ENCODE measurements at regions not wholly inside any gene's neighbourhood (a gene's known extent, or its start where the extent isn't known, plus 50 kb on each side); places are given as distances from the start of the nearest gene placed in this dataset.

DNA sequence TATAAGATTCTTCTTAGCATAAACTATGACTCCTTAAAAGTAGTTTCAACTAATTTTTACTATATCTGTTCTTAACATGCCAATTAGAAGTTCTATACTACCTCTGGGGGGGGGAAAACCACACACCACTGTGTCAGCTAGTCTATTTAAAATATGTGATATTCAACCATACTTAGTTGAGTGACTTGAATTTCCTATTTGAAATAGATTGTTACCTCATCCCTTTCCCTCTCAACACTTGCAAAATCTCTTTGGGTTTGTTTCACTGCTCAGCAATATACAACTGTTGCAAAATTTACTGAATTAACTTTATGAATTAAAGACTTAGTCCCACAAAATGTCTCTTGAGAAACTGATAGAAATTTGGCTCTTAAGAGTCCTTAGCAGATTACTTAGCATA lies 151.1 kb upstream of the POU5F2 start:
- no peaks in the 10 kb centered on the region for H3K9me3 Mint-ChIP-seq

DNA sequence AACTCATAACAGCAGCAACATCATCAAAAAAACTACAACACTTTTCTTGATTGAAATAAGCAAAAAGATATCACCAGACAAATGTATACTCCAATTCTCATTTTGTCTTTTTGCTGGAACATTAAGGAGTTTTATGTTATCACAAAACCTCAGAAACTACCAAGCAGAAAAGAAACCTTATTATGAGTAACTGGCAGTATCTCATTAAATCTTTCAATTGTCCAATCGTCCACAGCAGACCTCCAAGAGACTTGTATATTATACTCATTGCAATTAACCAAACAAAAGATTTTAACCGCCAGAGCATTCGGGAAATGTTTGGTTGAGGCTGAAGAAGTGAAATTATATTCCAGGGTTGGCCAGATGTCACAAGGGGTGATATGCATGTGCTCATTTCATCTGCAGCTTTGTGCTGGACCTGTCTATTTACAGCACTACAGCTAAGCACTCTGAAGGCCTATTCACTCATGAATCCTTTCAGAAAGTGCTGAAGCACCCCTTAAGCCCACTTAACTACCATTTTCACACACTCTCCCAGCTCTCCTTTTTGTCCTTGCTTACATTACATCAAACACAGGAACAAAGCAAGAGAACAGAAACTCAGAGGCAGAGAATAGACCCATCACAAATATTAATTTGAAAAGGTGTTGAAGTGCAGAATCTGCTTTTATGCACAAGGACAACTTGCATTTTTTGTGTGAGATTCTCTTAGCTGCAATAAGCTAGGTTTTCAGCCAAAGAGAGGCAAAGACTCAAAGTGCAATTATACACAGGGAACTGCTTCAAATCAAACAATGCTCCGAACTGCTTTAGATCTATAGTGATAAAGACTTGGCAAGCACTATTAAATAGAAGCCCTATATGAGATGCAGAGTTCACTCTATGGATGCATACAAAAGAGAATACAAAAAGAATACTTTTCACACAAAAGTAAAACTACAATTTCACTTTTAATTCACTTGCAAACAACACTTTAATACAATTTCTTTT lies 150.4 kb upstream of the POU5F2 start:
- H3K27ac Mint-ChIP-seq = no peak overlapping the region

More for the DNA sequence above, 151.1 kb upstream of the POU5F2 start:
- Mint-ChIP-seq H3K36me3 (peaks cover 3% of the 10 kb centered on the region), H3K27ac (no peak overlapping the region), H3K4me3 (no peak overlapping the region), H3K4me1 (peaks cover 0 to 11% (median 3%) of the 10 kb centered on the region in 3 donors), H3K27me3 (no peaks in the 10 kb centered on the region)

DNA sequence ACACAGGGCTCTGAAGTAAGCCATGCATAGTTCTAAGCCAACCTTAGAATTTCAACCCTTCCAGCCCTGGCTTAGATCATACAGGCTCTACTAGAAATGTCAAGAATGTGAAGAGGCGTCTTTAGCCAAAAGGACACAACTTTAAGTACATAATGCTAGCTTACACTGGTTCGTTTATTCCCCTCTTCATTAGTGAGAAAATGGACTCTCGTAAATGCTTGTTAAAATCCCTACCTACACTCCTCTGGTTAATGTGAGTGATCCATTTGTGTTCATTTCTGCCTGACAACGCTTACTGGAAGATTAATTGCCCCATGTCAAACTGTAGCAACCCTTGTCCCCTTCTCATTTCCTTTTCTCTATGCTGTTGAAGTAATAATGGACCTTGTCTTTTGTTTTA lies 149.3 kb upstream of the POU5F2 start:
- Mint-ChIP-seq H3K27me3 (no peaks in the 10 kb centered on the region), H3K4me3 (no peak overlapping the region), H3K9me3 (no peaks in the 10 kb centered on the region), H3K36me3 (peaks cover 3% of the 10 kb centered on the region), H3K27ac (no peak overlapping the region), H3K4me1 (peaks cover 3 to 26% (median 8%) of the 10 kb centered on the region in 3 donors)

More for the DNA sequence above, 150.4 kb upstream of the POU5F2 start:
- Mint-ChIP-seq H3K4me3 (no peak overlapping the region), H3K9me3 (no peaks in the 10 kb centered on the region), H3K27me3 (no peaks in the 10 kb centered on the region), H3K4me1 (peaks cover 0 to 18% (median 8%) of the 10 kb centered on the region in 3 donors), H3K36me3 (peaks cover 3% of the 10 kb centered on the region)

DNA sequence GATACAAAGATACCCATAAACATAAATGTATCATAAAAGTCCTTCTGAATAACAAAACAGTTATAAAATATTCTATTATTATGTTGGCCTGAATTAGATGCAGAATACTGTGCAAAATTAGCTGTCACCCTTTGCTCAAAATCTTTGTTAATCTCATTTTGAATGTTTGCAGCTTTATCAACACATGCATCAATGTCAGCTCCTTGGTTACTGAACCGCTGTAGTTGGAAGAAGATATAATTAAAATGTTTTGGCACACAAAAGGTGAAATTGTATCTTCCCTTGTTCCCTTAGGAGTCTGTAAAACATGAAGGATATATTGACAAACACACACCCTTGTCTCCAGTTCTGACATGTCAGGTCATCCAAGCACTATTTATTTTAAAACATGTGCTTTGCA lies 146.3 kb upstream of the POU5F2 start:
- no peak overlapping the region for H3K4me3 Mint-ChIP-seq
- peaks cover 3% of the 10 kb centered on the region for H3K36me3 Mint-ChIP-seq
- no peaks in the 10 kb centered on the region for H3K27me3 Mint-ChIP-seq
- H3K4me1 Mint-ChIP-seq = peaks cover 3 to 27% (median 13%) of the 10 kb centered on the region in 3 donors
- H3K27ac Mint-ChIP-seq = peak overlapping the region in 1 of 3 donors; percentile 5
- H3K9me3 Mint-ChIP-seq = no peaks in the 10 kb centered on the region

DNA sequence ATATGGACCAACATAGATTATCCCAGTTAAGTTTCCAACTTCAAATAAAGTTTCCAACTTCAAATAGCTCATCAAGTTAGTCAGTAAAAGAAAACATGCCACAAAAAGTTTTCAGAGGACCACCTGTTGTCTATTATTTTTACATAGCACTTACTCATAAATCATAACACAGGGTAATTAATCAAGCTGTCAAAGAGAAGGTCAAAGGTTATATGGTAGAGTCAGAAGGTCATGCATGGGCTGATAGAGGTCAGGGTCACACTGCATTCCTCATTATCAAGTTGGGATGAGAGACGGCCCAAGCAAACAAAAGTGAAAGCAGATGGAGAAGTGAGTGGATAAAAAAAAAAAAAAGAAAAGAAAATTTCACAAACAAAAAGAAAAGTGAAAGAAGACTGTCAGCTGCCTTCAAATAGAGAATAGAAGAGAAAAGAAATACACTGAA lies 145.5 kb upstream of the POU5F2 start:
- Mint-ChIP-seq H3K36me3 (peaks cover 3% of the 10 kb centered on the region), H3K27me3 (no peaks in the 10 kb centered on the region), H3K4me3 (peak overlapping the region in 1 of 4 donors; percentile 24), H3K27ac (no peak overlapping the region), H3K4me1 (peaks cover 3 to 27% (median 13%) of the 10 kb centered on the region in 3 donors), H3K9me3 (no peaks in the 10 kb centered on the region)

DNA sequence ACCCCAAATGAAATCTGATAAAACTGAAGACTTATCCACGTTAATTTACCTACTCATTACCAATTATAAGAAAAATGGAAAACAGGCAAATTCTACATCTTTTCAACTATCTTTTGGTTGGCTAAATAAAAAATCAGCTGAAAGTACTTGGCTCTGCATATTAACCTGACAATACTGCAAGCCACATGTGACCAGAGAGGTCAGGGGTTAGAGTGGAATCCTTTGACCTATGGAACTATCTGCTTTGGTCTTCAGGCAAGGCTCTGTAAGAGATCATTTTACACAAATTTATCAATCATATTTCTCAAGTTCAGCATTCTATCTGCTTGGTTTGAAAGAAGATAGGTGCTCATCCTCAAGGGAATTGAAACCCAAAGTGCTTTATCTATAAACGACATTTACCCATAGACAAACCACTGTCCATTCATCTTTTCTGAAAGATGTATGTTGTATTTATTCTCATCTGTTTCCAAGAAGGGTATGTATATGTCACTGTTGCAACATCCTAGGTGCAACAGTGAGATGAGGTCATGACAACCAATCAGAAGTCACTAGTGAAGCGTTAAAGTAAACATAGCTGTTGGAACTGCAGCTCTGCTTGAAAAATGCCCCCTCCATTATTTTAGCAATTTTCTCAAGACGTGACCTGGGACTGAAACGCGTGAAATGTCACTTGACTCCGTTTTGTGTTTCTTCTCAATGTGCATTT lies 144.9 kb upstream of the POU5F2 start:
- H3K27me3 Mint-ChIP-seq = no peaks in the 10 kb centered on the region
- no peaks in the 10 kb centered on the region for H3K9me3 Mint-ChIP-seq
- H3K36me3 Mint-ChIP-seq = peaks cover 6% of the 10 kb centered on the region
- peak overlapping the region in 1 of 4 donors; percentile 51 for H3K4me3 Mint-ChIP-seq
- no peak overlapping the region for H3K27ac Mint-ChIP-seq
- H3K4me1 Mint-ChIP-seq = peaks cover 3 to 27% (median 13%) of the 10 kb centered on the region in 3 donors

DNA sequence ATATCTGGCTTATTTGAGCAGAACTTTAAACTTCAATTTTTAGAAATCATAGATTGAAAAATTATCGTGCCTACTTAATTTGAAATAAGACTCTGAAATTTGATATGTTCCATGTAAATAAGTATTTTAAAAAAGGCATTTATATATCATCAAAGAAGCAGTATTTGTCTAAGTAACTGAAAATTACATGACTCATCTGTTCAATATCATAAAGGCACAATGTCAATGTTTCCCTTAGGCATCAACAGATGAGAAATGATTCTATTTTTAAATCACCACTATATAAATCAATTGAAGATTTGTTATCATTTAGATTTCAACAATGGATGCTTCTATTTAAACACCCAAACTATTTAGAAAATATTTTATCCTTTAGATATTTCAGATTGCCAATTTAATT lies 142.9 kb upstream of the POU5F2 start:
- Mint-ChIP-seq H3K4me1 (peaks cover 3 to 27% (median 13%) of the 10 kb centered on the region in 3 donors), H3K27me3 (no peaks in the 10 kb centered on the region), H3K9me3 (no peaks in the 10 kb centered on the region), H3K4me3 (no peak overlapping the region), H3K36me3 (peaks cover 8% of the 10 kb centered on the region), H3K27ac (no peak overlapping the region)

DNA sequence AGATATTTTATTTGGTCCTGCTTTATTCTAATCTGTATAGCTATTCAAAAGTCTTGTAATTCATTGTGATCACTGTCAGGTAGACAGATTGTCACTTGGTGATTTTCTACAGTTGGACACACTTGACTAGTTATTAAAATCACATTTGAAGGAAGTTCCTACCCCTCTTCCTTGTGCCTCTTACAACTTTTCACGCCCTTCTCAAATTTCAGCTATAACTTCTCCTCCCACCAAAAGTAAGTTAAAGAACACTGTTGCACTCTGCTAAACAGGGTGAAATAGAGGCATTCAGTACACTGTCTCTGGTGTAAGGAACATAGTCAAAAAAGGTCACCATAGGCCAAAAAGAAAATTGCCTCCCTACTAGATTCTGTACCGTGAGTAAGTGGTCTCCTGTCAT lies 142.1 kb upstream of the POU5F2 start:
- Mint-ChIP-seq H3K4me3 (no peak overlapping the region), H3K27ac (no peak overlapping the region), H3K27me3 (no peaks in the 10 kb centered on the region)

DNA sequence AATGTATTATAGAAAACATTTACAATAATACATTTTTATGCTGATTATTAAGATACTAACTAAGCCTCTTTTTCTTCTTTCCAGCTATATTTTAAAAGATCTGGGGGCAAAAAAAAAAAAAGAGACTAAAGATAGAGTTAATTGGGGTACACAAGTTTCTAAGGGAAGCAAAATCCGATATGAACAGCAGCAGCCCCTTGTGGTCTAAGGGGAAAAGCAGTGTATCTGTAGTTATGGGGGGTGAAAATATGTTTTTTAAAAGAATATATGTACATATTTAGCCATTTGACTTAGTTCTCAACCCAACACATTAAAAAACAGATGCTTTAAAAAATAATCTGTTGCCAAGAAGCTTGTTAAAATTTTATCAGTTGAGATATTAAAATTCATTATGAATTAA lies 134.3 kb upstream of the POU5F2 start:
- Mint-ChIP-seq H3K27ac (no peak overlapping the region), H3K36me3 (peaks cover 23% of the 10 kb centered on the region), H3K4me1 (no peaks in the 10 kb centered on the region), H3K9me3 (no peaks in the 10 kb centered on the region), H3K27me3 (no peaks in the 10 kb centered on the region), H3K4me3 (no peak overlapping the region)

More for the DNA sequence above, 142.1 kb upstream of the POU5F2 start:
- Mint-ChIP-seq H3K9me3 (no peaks in the 10 kb centered on the region), H3K36me3 (peaks cover 9% of the 10 kb centered on the region), H3K4me1 (peaks cover 3 to 25% (median 13%) of the 10 kb centered on the region in 3 donors)

DNA sequence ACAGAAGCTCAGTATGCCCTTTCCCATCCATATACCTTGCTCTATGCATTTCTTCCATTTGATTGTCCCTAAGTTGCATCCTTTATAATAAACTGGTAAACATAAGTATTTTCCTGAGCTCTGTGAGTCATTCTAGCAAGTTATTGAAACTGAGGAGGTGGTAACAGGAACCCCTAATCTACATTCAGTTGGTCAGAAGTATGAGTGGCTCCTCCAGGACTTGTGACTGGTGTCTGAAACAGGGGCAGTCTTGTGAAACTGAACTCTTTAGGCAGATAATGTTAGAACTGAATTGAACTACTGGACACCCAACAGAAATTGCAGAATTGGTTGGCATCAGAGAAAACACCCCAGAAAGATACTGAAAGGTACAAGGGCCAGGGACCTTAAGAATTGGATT lies 133.1 kb upstream of the POU5F2 start:
- H3K4me3 Mint-ChIP-seq = no peak overlapping the region
- no peak overlapping the region for H3K27ac Mint-ChIP-seq
- no peaks in the 10 kb centered on the region for H3K4me1 Mint-ChIP-seq
- peaks cover 26% of the 10 kb centered on the region for H3K36me3 Mint-ChIP-seq
- no peaks in the 10 kb centered on the region for H3K27me3 Mint-ChIP-seq
- no peaks in the 10 kb centered on the region for H3K9me3 Mint-ChIP-seq

DNA sequence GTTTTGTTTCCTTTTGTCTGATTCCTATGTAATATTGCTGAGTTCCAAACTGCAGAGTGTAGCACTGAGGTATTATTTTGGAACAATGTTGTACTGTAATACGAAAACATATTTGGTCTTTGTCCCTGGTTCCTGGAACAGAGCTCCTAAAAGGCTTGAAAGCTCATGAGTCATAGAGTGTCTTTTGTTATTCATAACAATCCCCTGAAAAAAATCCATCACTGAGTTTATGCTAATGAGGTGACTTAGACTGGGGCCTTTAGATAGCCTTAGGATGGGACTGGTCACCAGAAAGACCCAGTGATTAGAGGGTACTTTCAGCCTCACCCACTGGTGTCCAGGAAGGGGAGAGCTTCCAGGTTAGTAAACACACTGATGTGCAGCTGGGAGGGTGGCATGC lies 132.7 kb upstream of the POU5F2 start:
- Mint-ChIP-seq H3K36me3 (peaks cover 25% of the 10 kb centered on the region), H3K27ac (no peak overlapping the region), H3K4me3 (no peak overlapping the region)

DNA sequence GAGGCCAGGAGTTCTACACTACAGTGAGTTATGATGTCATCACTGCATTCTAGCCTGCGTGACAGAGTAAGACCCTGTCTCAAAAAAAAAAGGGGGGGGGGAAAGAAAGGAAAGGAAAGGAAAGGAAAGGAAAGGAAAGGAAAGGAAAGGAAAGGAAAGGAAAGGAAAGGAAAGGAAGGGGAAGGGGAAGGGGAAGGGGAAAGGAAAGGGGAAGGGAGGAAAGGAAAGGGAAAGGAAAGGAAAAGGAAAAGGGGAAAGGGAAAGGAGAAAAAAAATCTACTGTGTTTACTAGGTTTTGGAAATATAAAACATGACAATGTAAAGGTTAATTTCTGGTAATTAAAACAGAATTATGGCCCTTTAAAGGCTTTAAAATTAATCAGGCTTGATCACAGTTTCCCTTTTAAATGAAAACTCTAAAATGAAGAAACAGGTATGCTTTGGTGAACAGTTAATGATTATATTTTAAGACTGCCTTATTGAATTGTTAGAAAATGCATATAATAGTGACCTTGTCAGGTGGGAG lies 131.9 kb upstream of the POU5F2 start:
- Mint-ChIP-seq H3K27ac (no peak overlapping the region), H3K4me3 (no peak overlapping the region), H3K4me1 (no peaks in the 10 kb centered on the region), H3K36me3 (peaks cover 22% of the 10 kb centered on the region), H3K27me3 (no peaks in the 10 kb centered on the region), H3K9me3 (no peaks in the 10 kb centered on the region)

More for the DNA sequence above, 132.7 kb upstream of the POU5F2 start:
- Mint-ChIP-seq H3K27me3 (no peaks in the 10 kb centered on the region), H3K4me1 (no peaks in the 10 kb centered on the region), H3K9me3 (no peaks in the 10 kb centered on the region)

DNA sequence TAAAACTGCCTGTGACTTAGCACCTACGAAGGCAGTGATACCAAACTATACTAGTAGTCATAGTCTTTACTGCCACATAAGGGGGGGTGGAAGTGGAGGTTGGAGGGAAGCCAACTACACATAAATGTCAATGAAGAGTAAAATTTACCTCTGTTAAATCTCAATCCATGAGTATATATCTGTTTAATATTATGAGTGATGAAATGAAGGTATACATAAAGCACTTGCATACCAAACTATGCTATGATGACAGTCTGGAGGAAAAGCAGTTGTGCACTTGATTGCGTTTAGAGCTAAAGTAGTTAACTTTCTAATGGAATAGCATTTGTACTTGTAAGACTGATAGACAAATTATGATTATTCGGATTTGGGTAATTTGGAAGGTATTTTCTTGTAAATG lies 129.2 kb upstream of the POU5F2 start:
- H3K27me3 Mint-ChIP-seq = no peaks in the 10 kb centered on the region
- no peaks in the 10 kb centered on the region for H3K9me3 Mint-ChIP-seq
- H3K27ac Mint-ChIP-seq = no peak overlapping the region
- H3K36me3 Mint-ChIP-seq = peaks cover 27% of the 10 kb centered on the region
- no peaks in the 10 kb centered on the region for H3K4me1 Mint-ChIP-seq
- no peak overlapping the region for H3K4me3 Mint-ChIP-seq

DNA sequence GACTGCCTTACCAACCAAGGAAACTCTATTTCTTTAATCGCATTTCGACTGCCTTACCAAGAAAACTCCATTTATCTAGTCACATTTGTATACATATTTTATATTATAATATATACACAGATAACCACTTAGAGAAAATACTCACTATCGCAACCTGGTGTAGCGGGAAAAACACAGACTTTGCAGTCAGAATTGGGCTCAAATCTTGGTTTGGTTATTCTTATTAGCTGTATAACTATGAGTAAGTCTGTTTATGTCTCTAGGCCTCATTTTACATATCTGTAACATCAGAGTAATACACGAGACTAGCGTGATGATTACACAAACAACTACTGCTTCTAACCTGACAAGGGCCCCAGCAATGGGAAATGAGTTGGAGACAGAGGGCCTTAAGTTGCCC lies 127.5 kb upstream of the POU5F2 start:
- H3K9me3 Mint-ChIP-seq = no peaks in the 10 kb centered on the region
- no peaks in the 10 kb centered on the region for H3K4me1 Mint-ChIP-seq

DNA sequence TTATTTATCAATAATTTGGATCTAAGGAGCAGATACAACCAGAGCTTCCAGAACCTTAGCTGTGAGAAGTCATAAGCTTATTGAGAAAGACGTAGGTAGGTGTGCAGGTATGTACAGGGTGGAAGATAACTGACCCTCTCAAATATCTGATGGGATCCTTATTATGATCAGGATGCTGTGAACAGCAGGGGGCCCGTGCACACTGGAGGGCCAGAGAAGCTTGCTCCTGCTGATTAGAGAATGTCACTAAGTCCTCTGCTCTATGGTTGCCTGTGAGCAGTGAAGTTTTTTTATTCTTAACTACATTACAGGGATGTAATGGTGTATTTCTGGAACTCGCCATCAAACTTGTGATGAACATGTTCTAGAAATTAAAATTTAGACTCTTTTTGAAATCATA lies 108.9 kb upstream of the POU5F2 start:
- Mint-ChIP-seq H3K4me3 (no peak overlapping the region), H3K4me1 (no peaks in the 10 kb centered on the region), H3K36me3 (peaks cover 6% of the 10 kb centered on the region), H3K27ac (peak overlapping the region in 1 of 3 donors; percentile 47), H3K9me3 (peaks cover 0 to 3% (median 3%) of the 10 kb centered on the region in 3 donors), H3K27me3 (no peaks in the 10 kb centered on the region)

More for the DNA sequence above, 127.5 kb upstream of the POU5F2 start:
- Mint-ChIP-seq H3K27ac (no peak overlapping the region), H3K36me3 (peaks cover 23% of the 10 kb centered on the region), H3K4me3 (no peak overlapping the region), H3K27me3 (no peaks in the 10 kb centered on the region)

All from IgD-negative memory B cell (primary cell).